ENCODE measurements at regions not wholly inside any gene's neighbourhood (a gene's known extent, or its start where the extent isn't known, plus 50 kb on each side); places are given as distances from the start of the nearest gene placed in this dataset.

DNA sequence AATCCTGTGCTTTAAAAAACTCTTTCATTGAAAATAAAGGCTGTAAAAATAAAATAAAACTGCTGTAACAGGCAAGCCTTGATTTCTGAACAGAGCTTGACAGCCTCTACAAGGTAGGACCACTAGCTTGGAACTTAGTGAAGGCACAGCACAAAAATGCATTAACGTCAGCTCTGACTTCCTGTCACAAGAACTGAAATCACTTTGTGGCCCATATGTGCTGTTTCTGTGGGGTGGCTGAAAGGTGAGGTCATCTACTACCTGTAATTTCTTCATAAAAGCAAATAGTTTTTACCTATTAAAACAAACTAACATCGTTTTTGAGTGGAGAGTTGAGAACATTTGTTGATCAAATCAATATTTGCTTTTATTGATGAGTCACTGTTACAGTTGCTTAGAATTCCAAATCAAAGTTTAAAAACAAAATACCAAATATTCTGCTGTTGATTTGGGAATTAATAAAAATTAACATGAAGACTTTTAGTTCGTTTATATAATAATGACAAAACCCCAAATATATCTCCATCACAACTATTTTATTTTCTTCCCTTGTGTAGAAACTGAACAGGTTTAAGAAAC lies 1034.1 kb downstream of the MCTP2 start:
- DNase-seq: no peak

DNA sequence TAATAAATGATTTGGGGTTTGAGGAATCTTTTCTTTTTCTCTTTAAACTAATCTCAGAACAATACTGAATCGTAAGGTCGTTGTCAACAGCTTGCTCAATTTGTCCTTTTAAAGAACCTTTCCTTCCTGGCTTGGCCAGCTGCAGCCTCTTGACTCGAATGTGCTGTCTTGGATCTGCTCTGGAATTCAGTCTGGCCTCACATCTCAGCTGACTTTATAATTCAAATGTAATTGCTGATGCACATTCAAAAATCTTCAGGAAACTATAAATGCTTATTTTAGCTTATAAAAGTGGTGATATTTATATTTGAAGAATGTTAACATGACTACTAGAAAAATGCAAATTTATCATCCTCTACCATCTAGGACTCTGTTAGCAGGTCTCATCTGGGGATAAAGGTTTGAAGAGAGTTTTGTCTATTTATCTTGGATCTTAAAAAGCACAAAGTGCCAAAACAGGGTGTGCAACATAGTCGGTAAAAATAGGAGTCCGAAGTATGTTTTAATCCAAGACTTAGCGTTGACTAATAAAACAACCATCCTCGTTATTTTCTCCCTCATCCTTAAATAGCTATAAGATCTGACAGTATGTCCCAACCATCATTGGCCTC lies 1035.2 kb downstream of the MCTP2 start:
- no peak for DNase-seq

DNA sequence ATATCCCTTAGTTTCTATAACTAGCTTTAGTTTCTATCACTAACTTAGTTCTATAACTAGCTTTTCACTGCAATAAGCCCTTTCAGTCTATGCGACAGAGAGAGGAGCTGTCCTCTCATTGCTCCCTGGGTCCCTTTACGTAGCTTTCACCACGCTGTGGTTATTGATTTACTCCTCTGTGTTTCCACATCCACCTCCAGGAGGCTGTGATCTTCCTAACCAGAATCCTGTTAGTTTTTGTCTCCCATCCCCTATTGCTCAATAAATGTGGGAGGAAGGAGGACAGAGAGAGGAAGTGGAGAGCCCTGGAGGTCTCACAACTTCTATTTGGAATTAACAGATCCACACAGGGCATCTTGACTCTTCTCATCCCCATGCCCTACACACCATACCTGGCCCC lies 1036.1 kb downstream of the MCTP2 start:
- no peak for DNase-seq

DNA sequence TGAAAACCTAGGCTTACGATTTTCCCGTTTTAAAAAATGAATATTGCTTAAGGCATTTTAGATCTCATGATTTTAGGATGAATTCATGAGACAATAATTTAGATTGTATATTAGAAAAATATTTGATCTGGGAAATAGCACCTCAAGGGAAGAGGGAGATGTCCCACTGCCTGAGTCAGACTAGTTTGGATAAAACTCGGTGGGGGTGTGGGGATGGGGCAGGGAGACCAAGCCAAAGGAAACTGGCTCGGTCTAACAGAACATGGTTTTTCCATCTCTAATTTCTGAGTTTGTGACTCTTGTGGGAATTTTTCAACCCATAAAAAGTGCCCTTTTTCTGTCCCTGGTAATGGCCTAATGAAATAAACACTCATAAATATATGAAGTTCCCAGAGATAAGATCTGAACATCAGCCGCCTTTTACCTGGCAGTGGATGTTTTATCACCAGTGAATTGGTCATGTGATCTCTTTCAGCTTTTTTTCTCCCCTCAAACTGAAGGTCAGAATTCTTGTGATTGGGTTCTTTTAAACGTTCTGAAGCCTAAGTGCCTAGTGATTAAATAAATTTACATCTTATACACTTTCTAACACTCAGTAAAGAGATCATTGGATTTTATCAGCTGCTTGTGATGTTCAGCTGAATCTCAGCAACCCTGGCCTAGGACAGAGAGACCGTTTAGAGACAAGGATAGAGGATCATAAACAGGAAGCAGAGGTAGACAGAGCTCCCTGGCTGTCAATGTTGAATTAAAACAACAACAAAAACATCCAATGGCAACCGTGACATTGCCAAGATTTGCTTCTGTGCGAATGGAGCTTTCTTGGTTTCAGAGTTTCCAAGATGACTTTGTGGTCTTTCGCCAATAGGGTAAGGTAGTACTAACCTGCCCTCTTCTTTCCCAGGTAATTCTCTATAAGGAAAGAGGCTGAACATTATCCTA lies 1038.2 kb downstream of the MCTP2 start:
- DNase-seq: no peak

GRCh38 chr15:95274101-95274500 lies 1042.7 kb downstream of the MCTP2 start:
- no peak for DNase-seq

GRCh38 chr15:95277266-95277665 lies 1045.9 kb downstream of the MCTP2 start:
- DNase-seq: no peak

DNA sequence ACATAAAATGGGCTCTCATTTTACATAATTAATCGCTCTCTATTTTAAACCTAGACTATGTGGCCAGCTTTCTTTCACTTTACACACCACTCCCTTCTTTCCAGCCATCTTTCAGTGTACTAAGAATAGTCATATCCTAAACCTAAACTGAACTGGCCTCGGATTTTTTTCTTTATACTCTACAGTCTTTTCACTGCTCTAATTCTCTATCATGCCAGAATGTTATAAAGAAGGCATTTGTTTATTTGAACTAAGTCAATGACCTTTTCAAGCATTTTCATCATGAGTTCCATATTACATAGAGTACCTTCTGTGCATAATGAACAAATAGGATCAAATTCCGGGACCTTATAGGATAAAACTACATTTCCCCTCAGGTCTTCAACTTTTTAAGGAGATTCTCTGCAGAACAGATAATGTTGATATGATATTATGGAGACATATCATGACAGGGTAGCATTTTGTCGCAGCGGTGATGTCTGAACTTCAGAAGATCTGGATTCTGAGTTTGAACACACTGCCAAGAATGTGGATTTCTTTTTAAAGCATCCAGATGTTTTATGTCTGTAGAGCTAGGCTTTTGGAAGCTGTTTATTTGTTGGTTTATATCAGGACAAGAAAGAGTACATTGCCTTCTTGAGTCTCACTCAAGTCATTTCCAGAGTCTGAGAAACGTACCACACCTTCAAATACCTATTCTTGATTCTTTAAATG lies 1047.3 kb downstream of the MCTP2 start:
- no peak for DNase-seq

DNA sequence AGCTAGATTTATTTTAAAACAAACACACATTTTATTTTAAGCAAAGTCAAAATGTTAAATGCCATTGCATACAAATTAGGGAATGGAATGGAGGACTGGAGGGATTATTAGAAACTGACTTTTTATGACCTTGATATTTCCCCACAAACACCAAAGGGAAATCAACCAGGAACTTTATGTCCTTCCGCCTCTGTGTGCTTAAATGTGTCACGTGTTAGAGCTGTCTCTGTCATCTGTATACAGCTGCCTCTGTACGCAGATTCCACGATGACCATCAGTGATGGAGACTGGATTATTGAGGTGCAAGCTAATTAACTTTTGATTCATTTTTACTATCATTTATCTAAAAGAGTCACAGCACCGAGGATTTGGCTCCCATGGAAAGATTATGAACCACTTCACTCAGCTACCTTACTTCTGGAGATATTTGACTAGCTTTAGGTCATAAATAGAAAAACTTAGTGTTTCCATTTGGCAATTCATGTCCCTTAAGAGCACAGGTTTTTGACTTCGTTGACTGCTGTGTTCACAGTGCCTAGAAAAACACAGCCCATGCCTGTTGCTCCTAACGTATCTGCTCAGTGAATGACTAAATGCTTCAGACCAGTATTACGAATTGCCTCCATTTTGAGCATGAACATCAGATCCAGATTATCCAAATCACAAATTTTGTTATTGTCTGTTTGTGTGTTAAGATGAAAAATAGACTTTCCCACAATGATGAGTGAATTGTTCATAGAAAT lies 1048.1 kb downstream of the MCTP2 start:
- no peak for DNase-seq

DNA sequence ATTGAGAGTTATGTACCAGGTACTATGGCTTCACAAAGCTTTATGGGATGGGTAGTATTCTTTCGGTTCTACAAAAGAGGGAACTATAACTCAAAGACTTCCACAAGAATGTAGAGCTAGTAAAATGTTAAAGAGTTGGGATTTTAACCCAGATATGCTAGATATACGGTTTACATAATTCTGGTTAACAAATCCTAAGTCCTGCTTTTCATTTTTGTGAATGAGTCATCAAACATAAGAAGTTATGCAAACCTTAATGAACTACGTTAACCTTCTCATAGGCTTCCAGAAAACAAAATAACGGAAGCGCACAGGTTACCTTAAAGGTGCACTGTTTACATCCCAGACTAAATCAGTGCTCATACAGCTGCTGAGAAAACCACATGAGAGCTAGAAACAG lies 1049.3 kb downstream of the MCTP2 start:
- DNase-seq: no peak

DNA sequence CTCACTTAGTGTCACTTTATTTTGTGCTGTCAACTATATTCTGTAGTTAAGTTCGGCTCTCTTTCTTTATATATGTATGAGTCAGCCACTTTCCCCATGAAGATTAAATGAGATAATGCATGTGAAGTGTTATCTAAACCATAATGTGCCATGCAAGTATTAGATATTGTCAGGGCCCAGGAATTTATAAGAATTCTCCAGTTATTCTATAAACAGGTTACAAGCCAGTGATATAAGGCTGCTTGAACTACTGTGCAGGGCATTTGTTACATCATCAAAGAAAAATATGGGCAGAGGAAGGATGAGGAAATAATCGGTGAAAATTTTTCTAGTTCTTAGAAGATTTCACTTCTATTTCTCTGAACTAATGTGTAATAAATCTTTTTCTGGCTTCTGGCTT lies 1049.0 kb upstream of the NR2F2 start:
- DNase-seq: no peak

DNA sequence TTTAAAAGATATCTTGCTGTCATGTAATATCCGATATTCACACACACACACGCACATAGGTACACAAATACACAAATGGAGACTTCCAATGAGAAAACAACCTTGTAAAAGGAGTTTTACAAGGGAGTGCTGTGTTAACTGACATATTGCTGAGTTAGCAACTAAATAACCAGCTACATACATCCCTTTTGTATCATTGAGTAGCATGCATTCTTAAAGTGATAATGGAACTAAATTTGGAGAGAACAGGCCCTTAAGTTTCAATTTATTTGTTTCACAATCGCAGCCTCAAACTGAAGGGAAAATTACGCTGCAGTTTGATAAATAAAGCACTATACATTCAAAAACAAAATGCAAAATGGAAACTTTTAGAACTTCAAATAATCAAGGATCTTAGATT lies 1046.0 kb upstream of the NR2F2 start:
- DNase-seq: no peak

- no peak for DNase-seq
Observed at GRCh38 chr15:95284933-95285421, 1045.5 kb upstream of the NR2F2 start.

- no peak for DNase-seq
Observed at GRCh38 chr15:95286352-95286880, 1044.1 kb upstream of the NR2F2 start.

- DNase-seq: no peak
Observed at GRCh38 chr15:95287720-95288103, 1042.8 kb upstream of the NR2F2 start.

DNA sequence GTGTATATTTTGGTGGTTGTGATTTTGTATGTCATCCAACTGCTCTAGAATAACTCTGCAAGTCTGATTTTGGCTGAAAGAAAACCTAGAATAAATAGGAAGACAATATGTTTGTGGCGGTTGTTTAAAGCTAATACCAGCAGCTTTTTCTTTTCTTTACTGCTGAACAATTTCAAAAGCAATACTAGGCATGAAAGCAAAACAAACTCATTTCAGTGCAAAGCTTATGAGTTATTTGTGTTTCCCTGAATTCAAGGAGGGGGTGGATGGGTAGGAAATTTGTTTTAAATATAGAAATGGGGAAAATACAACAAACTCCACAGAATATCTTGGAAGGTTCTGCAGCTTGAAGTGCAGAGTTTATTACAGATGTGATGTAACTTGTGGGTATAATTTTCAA lies 1041.9 kb upstream of the NR2F2 start:
- DNase-seq: no peak

DNA sequence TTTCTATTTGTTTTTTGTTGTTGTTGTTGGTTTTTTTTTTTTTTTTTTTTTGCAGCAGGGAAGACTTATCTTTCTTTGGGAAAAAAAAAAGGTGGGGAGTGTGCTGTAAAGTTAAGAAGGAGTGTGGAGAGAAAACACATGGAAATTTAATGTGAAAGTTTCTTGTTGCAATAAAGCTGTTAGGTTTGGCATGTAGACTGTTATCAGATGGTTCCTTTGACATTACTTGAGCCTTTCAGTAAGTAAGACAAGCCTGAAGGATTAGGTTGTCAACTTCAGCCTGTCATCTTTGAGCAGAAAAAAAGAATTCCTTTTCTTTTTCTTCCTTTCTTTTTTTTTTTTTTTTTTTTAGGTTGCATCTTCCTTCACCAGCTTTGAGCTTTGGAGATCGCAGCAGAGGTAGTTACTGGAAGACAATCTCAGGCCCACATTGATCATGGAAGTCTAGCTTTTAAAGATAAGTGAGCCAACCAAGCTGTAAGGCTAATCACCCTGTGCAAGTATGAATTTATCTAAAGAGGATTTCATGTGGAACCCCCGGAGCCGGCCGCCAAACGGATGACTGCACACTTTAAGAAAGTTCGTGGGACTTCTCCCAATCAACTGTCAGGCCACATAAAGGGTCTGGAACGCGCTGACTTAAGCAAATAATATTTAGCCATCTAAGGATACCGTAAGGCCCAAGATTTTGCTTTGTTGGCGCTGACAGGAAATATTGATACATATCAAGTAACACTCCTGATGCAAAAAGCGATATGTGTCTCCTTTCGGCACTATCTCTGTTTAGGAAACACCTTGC lies 1040.1 kb upstream of the NR2F2 start:
- no peak for DNase-seq

GRCh38 chr15:95291898-95292472 lies 1038.5 kb upstream of the NR2F2 start:
- no peak for DNase-seq

- no peak for DNase-seq
Observed at GRCh38 chr15:95292785-95293450, 1037.6 kb upstream of the NR2F2 start.

DNA sequence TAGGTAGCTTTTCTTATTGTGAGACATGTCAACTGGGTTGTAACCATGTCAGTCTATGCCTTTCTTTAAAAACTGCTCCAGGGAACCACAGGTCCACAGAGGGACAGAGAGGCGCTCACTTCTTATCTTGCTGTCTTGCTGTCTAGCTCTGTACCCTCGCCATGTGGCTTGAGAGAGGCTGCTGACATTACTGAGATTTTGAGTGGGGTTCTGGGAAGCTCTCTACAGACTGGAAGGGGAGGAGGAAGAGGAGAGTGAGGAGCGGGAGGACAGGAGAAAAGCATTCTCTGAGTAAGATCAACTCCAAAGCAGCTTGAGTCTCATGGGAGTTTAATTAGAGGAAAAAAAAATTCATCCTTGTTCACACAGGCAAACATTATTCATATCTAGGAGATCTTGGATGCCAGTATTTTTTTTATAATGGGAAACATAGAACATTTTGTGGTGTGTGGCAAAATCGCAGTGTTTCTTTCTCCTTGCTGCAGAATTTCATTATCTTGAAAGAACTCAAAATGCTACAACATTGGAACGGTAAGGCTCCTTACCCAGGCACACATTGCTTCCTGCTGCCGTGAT lies 1037.0 kb upstream of the NR2F2 start:
- no peak for DNase-seq

DNA sequence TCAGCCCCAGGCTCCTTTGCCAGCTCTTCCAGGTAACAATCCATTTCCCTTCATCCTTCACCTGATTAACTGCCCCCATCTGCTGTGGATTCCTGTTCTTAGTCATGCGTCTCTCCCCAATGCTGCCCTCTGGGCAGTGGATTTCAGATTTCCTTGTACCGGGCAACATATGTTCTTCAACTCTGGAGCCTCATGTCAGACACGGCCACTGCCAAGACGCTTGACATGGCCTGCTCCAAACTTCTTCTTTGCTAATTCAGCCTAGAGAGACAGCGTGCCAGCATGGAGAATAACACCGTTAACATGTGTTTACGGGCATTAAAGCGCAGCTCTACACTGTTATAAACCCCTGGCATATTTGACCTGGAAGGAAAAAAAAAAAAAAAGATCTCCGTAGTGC lies 1035.1 kb upstream of the NR2F2 start:
- no peak for DNase-seq
